ENCODE measurements at regions not wholly inside any gene's neighbourhood (a gene's known extent, or its start where the extent isn't known, plus 50 kb on each side); places are given as distances from the start of the nearest gene placed in this dataset.
"Not testable (repeated sequence)": the region's sequence is repeated elsewhere in the genome, so short reads cannot be mapped to it uniquely, and the experiment has no call there.

- DNase-seq (ENCODE audit: low read depth) = no peak
Measured at GRCh38 chr20:54746796-54747195, 271.4 kb downstream of the DOK5 start.

GRCh38 chr20:54745780-54746179, 270.4 kb downstream of the DOK5 start:
- no peak for DNase-seq (ENCODE audit: low read depth)

- DNase-seq (ENCODE audit: low read depth) = no peak
Measured at GRCh38 chr20:54744097-54744496, 268.7 kb downstream of the DOK5 start.

GRCh38 chr20:54742193-54742592, 266.8 kb downstream of the DOK5 start:
- DNase-seq (ENCODE audit: low read depth) = no peak

DNA sequence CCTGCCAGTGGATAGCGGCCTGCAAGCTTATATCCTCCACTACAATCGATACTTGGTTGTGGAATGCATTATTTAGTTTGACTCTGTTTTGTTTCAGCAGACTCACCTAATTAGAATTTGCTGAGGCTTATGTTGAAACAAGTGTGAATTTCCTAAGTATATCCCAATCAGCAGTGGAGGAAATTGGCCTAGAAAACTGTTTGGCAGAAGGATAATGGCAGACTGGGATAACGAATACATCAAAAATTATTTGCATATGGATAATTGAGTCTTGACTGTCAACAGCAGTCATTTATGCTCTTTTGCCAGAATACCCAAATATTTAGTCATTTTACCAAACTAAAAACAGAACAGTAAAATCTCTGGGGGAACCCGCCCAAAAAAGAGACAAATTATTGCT, 261.0 kb downstream of the DOK5 start:
- no peak for DNase-seq (ENCODE audit: low read depth)

GRCh38 chr20:54733687-54734086, 258.3 kb downstream of the DOK5 start:
- DNase-seq (ENCODE audit: low read depth) = no peak

GRCh38 chr20:54727490-54727889, 252.1 kb downstream of the DOK5 start:
- no peak for DNase-seq (ENCODE audit: low read depth)

- peak; percentile 17 for DNase-seq (ENCODE audit: low read depth)
Measured at GRCh38 chr20:54726687-54727300, 251.4 kb downstream of the DOK5 start.

- DNase-seq (ENCODE audit: low read depth) = not testable (repeated sequence)
Measured at GRCh38 chr20:54725266-54725665, 249.9 kb downstream of the DOK5 start.

DNA sequence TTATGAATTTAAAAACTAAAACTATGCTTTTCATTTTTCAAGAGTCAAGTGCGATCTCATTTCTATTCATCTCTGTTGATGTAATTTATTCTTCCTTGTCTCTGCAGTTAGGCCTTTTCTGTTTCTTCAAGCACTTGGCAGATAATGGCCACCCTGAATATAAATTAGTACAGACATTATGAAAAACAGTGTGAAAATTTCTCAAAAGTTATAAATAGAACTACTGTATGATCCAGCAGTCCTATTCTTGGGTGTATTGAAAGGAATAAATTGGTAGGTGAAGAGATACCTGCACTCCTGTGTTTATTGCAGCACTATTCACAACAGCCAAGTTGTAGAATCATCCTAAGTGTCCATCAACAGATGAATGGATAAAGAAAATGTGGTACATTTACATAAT, 248.3 kb downstream of the DOK5 start:
- DNase-seq (ENCODE audit: low read depth) = no peak

- no peak for DNase-seq (ENCODE audit: low read depth)
Measured at GRCh38 chr20:54717983-54718382, 242.6 kb downstream of the DOK5 start.

DNA sequence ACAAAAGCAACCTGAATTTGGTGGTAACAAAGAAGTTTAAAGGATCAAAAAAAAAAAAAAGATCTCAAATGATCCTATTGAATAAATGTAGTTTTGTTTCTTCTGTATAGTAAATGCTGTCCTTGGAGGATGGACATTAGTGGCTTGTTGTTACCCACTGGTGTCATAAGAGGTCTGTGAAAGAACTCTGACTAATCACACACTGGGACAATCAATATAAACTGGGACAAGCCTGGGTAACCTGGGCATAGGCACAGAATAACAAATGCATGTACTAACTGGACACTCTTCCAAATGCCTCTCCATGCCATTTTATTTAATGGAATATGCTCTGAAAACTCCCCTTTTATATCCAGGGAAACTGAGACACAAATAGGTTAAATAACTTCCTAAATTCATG, 241.4 kb downstream of the DOK5 start:
- no peak for DNase-seq (ENCODE audit: low read depth)

DNA sequence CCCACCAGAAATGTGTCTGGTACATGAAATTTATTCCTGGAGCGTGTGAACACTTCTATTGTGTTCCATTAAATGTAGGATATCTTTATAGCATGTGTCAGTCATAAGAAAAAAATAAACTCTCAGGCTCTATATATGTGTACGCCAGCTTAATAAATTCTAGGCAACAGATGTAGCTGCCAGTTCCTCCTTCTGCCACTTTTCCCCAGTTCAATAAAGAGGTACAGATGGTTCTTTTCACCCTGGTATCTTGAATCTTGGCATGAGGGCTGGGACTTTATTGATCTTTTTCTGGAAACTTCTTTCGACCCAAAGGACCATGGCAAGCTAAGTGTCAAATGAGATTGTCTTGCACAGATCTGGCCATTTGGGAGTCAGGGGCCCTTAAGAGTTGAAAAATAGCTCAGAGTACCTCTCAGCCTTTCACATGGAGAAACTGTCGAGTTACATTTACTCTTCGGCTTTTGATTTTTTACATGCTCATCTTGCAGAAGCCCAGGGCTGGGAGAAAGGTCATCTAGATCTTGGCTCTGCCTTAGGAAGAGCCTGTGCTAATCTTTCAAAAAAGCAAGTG, 240.9 kb downstream of the DOK5 start:
- no peak for DNase-seq (ENCODE audit: low read depth)

GRCh38 chr20:54714817-54715216, 239.4 kb downstream of the DOK5 start:
- DNase-seq (ENCODE audit: low read depth) = no peak

DNA sequence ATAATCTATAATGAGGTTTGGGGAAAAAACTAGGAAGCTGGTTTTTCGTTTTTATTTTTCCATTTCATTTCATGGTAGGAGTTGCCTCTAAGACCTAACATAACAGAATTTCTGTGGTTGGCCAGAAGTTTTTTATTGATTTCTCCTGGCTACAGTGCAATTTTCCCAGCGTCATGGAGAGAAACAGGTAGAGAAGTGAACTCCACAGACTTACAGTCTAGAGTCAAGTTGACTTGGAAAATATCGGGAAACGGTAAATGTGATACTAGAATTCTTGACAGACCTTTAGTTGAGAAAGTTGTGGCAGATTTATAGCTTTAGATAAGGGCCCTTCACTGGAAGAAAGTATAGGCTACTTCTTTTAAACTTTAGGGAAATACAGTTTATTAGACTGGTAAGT, 238.3 kb downstream of the DOK5 start:
- no peak for DNase-seq (ENCODE audit: low read depth)

- no peak for DNase-seq (ENCODE audit: low read depth)
Measured at GRCh38 chr20:54711071-54711470, 235.7 kb downstream of the DOK5 start.

- DNase-seq (ENCODE audit: low read depth) = no peak
Measured at GRCh38 chr20:54710341-54710740, 234.9 kb downstream of the DOK5 start.

GRCh38 chr20:54708229-54708628, 232.8 kb downstream of the DOK5 start:
- DNase-seq (ENCODE audit: low read depth) = no peak

DNA sequence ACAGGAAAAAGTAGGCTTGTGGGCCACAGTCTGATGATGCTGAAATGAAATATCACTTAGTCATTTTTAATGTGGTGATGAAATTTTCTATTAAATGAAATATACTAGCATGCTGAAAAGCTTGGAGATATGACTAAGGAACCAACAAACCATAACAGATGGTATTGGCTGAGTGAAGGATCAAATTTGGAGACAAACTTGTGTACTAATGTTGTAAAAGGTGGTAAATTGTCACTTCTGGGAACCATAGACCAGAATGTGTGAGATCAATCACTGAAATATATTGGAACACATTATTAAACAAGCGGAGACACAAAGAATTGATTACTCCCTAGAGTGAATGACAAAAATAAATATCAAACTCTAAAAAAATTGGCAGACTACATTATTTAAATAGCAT, 232.4 kb downstream of the DOK5 start:
- no peak for DNase-seq (ENCODE audit: low read depth)

DNA sequence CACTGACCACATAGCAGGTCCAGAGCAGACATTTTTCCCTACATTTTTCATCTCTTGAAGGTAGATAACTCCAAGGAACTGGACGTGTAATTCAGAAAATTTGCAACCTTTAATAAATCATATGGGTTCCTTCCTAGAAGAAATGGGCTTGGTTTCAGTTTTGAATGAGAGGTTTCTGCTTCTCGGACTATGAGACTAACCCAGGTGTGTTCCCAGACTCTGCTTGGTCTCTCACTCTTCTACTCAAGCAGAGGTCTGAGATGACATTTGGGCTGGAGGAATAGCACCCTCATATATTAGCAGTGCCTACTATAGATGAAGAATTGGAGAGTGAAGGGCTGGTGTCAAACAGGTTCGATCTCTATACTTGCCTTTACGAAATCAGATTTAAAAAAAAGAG, 231.2 kb downstream of the DOK5 start:
- no peak for DNase-seq (ENCODE audit: low read depth)

GRCh38 chr20:54704032-54704635, 228.7 kb downstream of the DOK5 start:
- DNase-seq (ENCODE audit: low read depth) = no peak
